HFFc6 (cell line): ENCODE measurements at regions not wholly inside any gene's neighbourhood (a gene's known extent, or its start where the extent isn't known, plus 50 kb on each side); places are given as distances from the start of the nearest gene placed in this dataset.

Source experiments
- DNase-seq: peaks from one replicate; pipeline ENCODE4 v3.0.0-alpha.2; 2018
- H3K27ac Mint-ChIP-seq: 2 replicates; pipeline ENCODE4 v1.8.0; 2020; ENCODE audit warnings: mild to moderate bottlenecking, mixed read lengths
- H3K27me3 Mint-ChIP-seq: 2 replicates; pipeline ENCODE4 v1.8.0; 2021; ENCODE audit warnings: mild to moderate bottlenecking, moderate library complexity, mixed read lengths; ENCODE audit not compliant: insufficient read depth
- H3K36me3 Mint-ChIP-seq: 2 replicates; pipeline ENCODE4 v1.8.0; 2021; ENCODE audit warnings: low read depth, mixed read lengths
- H3K4me1 Mint-ChIP-seq: 2 replicates; pipeline ENCODE4 v1.8.0; 2020; ENCODE audit warnings: low read depth, mixed read lengths
- H3K4me3 Mint-ChIP-seq: 2 replicates; pipeline ENCODE4 v1.8.0; 2020; ENCODE audit warnings: mild to moderate bottlenecking, moderate library complexity, mixed read lengths
- H3K9me3 Mint-ChIP-seq: 2 replicates; pipeline ENCODE4 v1.8.0; 2020; ENCODE audit warnings: mild to moderate bottlenecking, mixed read lengths
- CTCF ChIP-seq: fragments of 200-600 bp; sonication (generic); IDR thresholded peaks from 2 replicates; pipeline ENCODE4 v1.5.0; 2021; ENCODE audit warnings: antibody characterized with exemption, mild to moderate bottlenecking

GRCh38 chr9:108789742-108790141, 66.0 kb downstream of the ACTL7B start:
- no peak for TF ChIP-seq CTCF
- Mint-ChIP-seq H3K4me1 (no peaks in the 10 kb centered on the region), H3K27me3 (no peaks in the 10 kb centered on the region)

GRCh38 chr9:108787690-108788048, 68.1 kb downstream of the ACTL7B start:
- H3K36me3 Mint-ChIP-seq = 0 out of 2 replicates have a peak, but pooled peaks cover 4% of the 10 kb centered on the region
- no peak overlapping the region for H3K4me3 Mint-ChIP-seq
- no peak for DNase-seq
- TF ChIP-seq CTCF = no peak
- no peaks in the 10 kb centered on the region for H3K27me3 Mint-ChIP-seq
- H3K9me3 Mint-ChIP-seq = peaks cover 13% of the 10 kb centered on the region; the same call in 1 of the 2 replicates
- no peaks in the 10 kb centered on the region for H3K4me1 Mint-ChIP-seq
- H3K27ac Mint-ChIP-seq = no peak overlapping the region

More at GRCh38 chr9:108789742-108790141, 66.0 kb downstream of the ACTL7B start:
- Mint-ChIP-seq H3K27ac (no peak overlapping the region), H3K4me3 (no peak overlapping the region), H3K9me3 (peaks cover 16% of the 10 kb centered on the region), H3K36me3 (0 out of 2 replicates have a peak, but pooled peaks cover 4% of the 10 kb centered on the region)
- DNase-seq = no peak

- TF ChIP-seq CTCF = no peak
These were observed 68.7 kb downstream of the ACTL7B start for GRCh38 chr9:108786901-108787689.

GRCh38 chr9:108786322-108786721, 69.5 kb downstream of the ACTL7B start:
- 0 out of 2 replicates have a peak, but pooled peaks cover 4% of the 10 kb centered on the region for H3K36me3 Mint-ChIP-seq
- no peaks in the 10 kb centered on the region; the same call in 1 of the 2 replicates for H3K27me3 Mint-ChIP-seq
- H3K4me3 Mint-ChIP-seq = no peak overlapping the region
- no peak overlapping the region for H3K27ac Mint-ChIP-seq
- no peak for TF ChIP-seq CTCF
- no peak for DNase-seq
- H3K4me1 Mint-ChIP-seq = no peaks in the 10 kb centered on the region
- H3K9me3 Mint-ChIP-seq = peaks cover 6% of the 10 kb centered on the region; the same call in 1 of the 2 replicates

More at GRCh38 chr9:108786901-108787689, 68.7 kb downstream of the ACTL7B start:
- no peaks in the 10 kb centered on the region for H3K4me1 Mint-ChIP-seq
- 0 out of 2 replicates have a peak, but pooled peaks cover 4% of the 10 kb centered on the region for H3K36me3 Mint-ChIP-seq
- no peak overlapping the region for H3K27ac Mint-ChIP-seq
- DNase-seq = no peak
- H3K27me3 Mint-ChIP-seq = no peaks in the 10 kb centered on the region
- H3K4me3 Mint-ChIP-seq = no peak overlapping the region
- H3K9me3 Mint-ChIP-seq = peaks cover 12% of the 10 kb centered on the region; the same call in 1 of the 2 replicates

GRCh38 chr9:108784998-108785397, 70.8 kb downstream of the ACTL7B start:
- Mint-ChIP-seq H3K4me1 (no peaks in the 10 kb centered on the region), H3K9me3 (peaks cover 6% of the 10 kb centered on the region; the same call in 1 of the 2 replicates), H3K36me3 (0 out of 2 replicates have a peak, but pooled peaks cover 4% of the 10 kb centered on the region), H3K27ac (no peak overlapping the region), H3K4me3 (no peak overlapping the region), H3K27me3 (no peaks in the 10 kb centered on the region; the same call in 1 of the 2 replicates)
- DNase-seq = no peak
- TF ChIP-seq CTCF = no peak
